Stimulated activated CD4-positive, alpha-beta T cell treated with anti-CD3 and anti-CD28 coated beads, Interleukin-4, amount 100 ng/mL, for 1 hour (primary cell): ENCODE measurements at regions not wholly inside any gene's neighbourhood (a gene's known extent, or its start where the extent isn't known, plus 50 kb on each side); places are given as distances from the start of the nearest gene placed in this dataset.
"Not testable (repeated sequence)": the region's sequence is repeated elsewhere in the genome, so short reads cannot be mapped to it uniquely, and the experiment has no call there.

Source experiments
- DNase-seq: peaks from one replicate; pipeline ENCODE4 v3.0.0-alpha.2; 2020

DNA sequence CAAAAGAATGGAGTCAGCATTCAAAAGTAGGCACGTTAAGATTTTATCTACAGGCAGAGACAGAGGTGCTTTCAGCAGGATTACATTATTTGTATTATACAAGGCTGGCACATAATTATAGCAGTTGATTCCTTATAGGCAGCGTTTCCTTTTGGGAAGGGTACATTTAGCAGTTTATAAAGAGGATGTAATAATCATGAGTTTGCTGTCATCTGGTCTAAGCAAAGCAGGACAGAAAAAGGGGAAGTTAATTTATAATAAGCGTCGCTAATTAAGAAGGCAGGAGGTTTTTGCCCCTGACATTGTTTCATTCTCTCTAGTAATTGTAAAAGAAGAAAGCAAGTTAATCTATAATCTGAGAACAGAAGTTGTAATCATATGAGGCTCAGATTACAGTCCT is 259.9 kb upstream of the MDGA2 start:
- DNase-seq: no peak

DNA sequence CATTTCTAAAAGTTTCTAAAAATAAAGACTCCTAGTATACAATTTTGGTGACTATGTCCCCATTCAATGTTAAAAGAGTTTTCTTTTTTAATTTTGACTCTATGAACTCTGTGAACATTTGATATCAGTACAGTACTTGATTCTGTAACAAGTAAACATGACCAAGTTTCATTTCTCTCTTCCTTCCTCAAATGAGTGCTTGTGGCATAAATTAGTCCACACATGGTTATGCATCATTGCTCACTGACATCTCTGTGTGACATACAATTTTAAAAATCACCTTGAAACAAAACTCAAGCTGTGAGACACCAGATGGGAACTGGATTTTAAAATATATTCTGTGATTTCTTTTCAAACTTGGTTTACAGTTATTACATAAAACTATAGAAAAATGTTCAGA is 253.9 kb upstream of the MDGA2 start:
- DNase-seq: no peak

DNA sequence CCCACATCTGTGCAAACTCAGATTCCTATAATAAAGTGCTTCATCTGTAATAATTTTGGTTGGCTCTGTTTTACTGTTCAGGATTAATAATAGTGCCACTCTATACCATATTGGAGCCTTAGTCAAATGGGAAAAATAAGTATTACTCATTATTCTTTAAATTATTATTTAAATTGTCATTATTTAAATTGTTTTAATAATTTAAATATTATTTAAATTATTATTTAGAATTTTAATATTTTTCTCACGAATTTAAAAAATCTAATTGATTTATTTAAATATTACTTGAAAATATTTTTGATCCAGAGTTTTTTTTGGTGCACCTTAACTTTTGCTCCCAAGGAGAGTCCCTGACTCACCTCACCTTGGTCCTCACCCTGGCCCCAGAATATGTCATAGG is 245.7 kb upstream of the MDGA2 start:
- DNase-seq: no peak

DNA sequence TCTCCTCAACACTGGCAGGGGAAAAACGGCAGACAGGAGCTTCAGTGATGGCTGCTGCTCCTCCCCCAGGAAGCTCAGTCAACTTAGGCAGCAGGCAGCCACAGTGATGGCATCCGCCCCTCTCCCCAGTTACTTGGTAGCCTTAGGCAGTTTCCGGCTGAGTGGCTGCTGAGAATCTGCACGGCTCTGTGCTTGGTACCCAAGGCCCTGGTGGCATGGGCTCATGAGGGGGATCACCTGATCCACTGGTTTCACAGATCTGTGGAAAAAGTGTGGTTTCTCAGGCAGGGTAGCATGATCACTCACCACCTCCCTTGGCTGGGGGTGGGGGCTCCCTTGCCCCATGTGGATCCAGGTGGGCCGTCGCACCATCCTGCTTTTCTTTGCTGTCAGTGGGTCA is 244.6 kb upstream of the MDGA2 start:
- DNase-seq: no peak

DNA sequence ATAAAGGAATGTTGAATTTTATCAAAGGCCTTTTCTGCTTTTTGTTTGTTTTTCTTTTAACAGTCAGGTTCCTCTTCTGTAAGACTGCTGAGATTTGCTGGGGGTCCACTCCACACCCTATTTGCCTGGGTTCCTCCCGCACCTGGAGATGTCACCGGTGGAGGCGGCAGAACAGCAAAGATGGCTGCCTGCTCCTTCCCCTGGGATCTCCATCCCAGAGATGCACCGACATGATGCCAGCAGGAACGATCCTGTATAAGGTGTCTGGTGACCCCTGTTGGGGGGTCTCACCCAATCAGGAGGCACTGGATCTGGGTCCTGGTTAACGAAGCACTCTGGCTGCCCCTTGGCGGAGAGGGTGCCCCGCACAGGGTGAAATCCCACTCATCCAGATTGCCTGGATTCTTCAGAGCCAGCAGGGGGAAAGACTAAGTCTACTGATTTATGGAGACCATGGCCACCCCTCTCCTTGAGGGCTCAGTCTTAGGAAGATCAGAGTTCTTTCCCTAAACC is 244.0 kb upstream of the MDGA2 start:
- no peak for DNase-seq

DNA sequence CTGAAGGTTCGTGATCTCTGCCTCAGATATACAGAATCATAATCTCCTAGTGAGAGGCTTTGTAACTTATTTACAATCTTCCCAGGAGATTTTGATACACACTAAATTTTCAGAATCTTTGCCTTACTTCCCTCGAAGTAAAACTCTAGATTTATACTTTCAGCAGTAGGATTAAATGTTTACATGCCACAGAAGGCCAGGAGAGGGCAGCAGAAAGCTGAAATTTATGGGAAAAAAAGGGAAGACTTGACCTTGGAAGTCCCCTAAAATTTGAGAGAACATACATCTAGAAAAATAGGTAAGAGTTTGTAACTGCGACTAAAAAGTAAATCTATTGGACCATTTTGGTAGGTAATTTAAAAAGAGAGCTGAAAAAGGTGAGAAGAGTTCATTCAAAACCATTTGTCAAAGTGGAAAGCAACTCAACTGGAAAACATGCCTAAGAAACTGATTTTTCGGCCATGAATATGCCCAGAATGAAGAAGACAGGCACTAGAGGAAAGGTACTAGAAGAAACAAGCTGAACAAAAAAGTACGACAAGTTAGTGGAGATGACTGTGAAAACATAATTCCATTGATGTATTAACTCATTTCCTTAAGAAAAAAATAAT is 242.0 kb upstream of the MDGA2 start:
- no peak for DNase-seq

DNA sequence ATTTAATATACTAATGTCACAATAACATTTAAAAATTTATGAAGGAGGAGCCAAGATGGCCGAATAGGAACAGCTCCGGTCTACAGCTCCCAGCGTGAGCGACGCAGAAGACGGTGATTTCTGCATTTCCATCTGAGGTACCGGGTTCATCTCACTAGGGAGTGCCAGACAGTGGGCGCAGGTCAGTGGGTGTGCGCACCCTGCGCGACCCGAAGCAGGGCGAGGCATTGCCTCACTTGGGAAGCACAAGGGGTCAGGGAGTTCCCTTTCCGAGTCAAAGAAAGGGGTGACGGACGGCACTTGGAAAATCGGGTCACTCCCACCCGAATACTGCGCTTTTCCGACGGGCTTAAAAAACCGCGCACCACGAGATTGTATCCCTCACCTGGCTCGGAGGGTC is 225.7 kb upstream of the MDGA2 start:
- DNase-seq: not testable (repeated sequence)

DNA sequence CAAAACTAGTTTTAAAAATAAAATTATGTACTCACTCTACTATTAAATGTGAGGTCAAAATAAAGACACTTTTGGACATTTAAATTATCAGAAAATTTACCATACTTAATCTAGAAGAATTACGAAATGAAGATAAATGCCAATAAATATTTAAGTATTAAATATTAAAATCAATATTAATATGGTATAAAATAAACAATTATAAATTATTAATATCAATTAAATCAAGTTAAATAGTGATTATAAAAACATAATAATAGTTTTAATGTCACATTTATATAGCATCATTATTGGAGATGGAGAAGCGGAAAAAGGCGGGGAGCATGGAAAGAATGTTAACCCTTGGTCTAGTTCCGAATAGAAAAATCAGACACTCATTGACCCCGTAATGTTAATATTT is 224.3 kb upstream of the MDGA2 start:
- DNase-seq: no peak

DNA sequence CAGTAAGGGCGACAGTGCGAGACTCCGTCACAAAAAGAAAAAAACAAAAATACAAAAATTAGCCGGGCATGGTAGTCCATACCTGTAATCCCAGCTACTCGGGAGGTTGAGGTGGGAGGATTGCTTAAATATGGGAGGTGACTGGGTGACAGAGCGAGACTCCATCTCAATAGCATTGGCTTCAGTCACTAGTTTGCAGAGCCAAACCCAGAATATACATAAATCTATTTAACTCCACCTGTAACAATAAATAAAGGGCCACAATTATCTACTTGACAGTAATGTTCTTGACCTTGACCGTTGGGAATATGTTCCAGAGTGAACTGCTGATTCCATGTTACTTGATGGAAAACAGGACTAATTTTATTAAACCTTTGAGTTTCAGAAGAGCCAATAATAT is 198.9 kb upstream of the MDGA2 start:
- no peak for DNase-seq

DNA sequence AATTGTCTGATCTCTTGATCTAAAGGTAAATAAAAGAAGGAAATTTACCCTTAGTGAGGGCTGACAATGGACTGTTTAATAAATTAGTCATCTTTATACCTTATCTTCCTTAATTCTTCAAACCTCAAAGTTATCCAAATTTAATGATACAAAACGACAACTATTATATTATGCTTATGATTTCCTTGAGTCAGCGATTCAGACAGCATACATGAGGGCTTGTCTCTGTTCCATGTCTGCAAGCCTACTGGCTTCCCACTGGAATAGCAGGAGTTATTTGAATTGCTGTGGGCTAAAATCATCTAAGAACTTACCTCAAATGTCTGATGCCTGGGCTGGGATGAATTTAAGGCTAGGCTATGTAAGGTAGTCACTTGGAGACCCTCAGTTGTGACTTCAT is 197.2 kb upstream of the MDGA2 start:
- DNase-seq: no peak

DNA sequence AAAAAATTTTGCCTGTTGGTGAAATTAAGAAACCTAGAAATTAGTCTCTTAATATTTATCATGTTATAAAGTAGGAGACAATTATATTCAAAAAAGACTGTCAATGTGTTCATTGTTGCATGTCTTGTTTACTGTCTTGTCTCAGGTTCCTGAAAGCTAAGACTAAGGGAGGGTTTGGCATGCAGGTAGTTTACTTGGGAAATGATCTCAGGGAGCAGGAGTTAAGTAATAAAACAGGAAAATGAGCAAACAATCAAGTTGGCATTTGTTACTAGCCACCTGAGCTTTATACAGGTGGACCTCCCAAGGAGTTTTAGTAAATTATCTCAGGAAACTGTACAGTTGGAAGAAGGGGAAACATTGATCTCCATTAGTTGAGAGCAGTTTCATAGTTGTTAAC is 188.0 kb upstream of the MDGA2 start:
- no peak for DNase-seq

DNA sequence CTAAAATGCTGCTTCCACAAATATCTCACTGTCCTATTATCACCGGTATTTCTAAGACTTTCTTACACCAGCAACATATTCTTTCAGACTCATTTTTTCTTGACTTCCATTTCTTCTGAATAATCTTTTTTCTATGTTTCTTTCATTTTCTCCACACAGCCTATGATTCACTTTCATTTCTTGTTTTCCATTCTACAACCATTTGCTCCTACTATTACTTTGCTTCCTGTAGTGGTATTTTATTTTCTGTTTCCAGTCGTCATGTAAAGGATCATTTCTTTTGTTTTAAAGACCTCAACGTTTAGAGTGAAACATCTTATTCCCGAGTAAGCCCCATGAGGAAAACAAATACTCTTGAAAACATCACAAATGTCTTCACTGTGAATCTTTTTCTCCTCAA is 182.2 kb upstream of the MDGA2 start:
- DNase-seq: no peak

DNA sequence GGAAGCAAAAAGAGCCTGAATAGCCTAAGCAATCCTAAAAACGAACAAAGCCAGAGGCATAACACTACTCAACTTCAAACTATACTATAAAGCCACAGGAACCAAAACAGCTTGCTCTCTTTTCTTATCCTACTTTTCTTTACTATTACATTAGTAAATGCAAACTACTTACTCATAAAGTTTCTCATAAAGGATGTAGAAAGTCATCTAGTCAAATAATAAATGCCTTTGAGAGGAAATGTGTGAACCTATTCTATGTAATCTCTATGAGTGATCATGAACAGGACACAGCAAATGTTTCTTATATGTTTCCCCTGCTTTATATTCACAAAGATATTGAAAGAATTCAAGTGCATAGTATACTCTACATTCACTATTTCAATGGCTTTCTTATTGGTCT is 176.9 kb upstream of the MDGA2 start:
- DNase-seq: no peak

DNA sequence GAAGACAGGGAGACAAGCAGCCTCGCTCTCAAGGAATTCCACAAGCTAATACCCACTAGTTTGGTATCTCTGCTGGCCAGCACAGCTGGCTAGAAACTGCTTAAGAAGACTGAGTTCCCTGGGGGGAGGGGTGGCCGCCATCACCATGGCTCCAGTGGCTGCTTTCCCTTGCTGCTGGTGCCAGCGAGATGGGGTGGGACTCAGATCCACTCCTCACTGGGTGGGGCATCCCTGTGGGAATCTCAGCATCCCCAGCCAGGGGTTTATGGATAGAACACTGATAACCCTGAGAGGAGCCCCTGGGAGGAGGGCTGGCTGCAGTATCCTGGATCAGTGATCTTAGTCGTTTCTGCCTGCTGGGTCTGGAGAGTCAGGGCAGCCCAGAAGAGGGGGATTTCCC is 170.6 kb upstream of the MDGA2 start:
- DNase-seq: no peak

DNA sequence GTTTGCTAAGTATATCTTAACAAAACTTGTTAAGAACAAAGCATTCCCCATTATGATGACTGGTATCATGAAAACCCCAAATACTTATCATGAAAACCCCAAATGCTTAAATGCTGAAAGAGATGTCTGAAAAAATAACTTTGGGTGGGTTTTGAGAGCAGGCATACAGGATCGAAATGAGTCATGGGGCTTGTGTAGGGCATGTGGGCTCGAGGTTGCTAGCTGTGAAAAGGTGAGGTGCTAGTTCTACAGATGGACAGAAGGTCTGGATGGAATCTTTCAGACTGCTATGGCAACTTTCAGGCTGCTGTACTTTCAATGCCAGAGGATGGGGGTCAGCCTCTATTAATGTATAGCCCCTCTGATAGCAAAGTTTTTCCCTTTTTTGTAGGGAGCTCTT is 167.8 kb upstream of the MDGA2 start:
- no peak for DNase-seq

DNA sequence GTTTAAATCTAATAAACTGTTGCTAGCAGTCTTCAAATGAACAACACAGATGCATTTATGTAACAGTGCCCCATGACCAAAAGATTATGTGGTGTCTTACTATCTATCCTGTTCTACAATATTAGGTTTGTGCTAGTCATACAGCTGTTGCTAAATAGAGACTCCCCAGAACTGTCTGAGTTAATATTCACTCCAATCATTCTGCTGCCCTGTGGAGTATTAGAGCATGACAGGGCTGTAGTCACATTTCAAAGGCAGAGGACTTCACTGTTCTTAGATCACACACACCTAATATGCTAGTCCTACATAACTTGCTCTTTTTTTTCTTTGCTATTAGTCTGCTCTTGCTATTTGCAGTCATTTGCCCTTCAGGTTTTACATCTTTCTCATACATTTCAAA is 157.6 kb upstream of the MDGA2 start:
- DNase-seq: no peak

DNA sequence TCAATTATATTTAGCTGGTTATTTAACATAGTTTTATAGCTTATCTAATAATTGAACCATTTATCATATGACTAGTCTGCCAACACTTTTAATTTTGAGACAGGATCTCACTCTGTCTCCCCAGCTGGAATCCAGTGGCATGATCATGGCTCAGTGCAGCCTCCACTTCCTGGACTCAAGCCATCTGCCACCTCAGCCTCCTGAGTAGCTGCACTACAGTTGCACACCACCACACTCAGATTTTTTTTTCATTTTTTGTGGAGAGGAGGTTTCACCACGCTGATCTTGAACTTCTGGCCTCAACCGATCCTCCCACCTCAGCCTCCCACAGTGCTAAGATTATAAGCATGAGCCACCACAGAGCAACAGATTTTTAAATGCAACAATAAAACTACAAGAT is 151.4 kb upstream of the MDGA2 start:
- no peak for DNase-seq

DNA sequence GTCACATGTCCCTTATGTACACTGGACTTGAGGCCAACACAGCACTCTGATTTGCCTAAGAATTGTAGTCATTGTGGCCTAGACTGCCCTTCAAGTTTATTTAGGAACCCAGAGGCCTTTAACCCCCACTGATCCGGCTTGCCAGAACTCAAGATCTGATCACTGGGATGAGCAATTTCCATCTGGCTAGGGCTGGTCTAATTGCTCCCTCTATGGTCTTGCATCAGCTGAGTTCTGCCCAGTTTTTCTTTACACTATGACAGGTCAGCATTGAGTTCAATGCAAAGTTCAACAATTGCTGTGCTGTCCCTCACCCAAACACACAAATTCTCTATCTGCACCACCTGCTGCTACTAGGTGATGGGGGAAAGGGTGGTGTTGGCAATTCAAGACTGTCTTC is 146.9 kb upstream of the MDGA2 start:
- DNase-seq: no peak

DNA sequence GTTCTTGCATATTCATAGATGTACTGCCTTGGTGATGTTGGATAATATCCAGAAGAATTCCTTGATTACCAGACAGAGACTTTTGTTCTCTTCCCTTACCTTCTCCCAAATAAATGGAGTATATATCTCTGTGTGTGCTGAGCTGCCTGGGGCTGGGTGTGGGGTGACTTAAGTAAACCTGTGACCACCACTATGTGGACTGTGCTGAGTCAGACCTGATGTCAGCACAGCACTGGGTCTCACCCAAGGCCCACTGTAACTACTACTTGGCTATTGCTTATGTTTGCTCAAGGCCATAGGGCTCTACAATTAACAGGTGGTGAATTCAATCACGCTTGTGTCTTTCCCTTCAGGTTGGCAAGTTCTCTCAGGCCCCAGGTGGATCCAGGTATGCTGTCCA is 145.7 kb upstream of the MDGA2 start:
- DNase-seq: no peak

DNA sequence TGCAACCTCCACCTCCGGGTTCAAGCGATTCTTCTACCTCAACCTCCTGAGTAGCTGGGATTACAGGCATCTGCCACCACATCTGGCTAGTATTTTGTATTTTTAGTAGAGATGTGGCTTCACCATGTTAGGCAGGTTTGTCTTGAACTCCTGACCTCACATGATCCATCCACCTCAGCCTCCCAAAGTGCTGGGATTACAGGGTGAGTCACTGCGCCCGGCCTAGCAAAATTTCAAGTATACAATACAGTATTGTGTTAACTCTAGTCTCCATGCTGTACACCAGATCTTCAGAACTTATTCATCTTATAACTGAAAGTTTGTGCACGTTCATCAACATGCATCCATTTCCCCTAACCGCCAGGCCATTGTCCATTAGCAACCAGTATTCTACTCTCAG is 115.1 kb upstream of the MDGA2 start:
- no peak for DNase-seq

DNA sequence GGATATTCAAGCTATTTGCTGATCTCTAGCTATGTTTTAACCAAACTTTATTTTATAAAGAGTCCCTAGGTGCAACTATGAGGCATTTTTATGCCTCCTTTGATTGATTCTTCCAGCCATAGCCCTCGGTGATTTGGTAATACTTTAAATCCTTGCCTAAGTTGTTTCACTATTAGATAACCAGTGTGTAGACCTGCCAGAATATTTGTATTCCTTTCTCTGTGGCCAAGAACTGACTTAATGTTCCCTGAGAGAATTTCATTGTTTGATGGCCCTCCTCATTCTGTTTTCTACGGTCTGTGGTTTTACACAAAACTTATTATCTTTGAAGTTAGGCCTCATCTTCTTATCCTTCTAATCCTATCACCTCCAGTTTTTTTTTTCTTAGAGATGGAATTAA is 109.7 kb upstream of the MDGA2 start:
- DNase-seq: no peak

DNA sequence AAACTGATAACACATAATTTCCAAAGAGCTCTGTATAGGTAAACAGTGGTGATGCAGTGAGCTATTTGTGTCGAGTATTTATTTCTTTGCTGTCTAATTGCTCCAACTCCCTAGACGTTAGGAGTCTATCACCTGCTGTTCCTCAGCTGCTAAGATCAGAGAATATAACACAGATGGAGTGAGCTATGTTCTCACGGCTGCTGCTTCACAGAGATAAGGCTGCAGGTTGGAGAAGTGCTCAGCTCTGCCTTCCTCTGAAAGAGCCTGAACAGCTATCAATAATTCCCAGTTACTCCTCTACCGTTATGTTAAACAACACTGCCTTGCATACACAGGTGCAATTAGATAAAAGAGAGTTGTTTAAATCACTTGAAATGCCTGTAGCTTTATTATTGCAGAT is 103.2 kb upstream of the MDGA2 start:
- no peak for DNase-seq

DNA sequence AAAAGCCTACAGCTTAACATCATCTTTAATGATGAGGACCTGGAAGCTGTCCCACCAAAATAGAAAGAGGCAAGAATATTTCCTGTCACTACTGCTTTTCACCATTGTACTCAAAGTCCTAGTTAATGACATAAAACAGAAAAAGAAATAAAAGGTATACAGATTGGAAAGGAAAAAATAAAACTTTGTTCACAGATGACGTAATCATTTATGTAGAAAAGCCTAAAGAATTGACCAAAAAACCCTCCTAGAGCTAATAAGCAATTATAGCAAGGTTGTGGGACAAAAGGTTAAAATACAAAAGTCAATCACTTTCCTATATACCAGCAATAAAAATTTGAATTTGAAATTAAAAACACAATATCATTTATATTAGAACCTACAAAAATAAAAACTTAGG is 97.2 kb upstream of the MDGA2 start:
- no peak for DNase-seq

DNA sequence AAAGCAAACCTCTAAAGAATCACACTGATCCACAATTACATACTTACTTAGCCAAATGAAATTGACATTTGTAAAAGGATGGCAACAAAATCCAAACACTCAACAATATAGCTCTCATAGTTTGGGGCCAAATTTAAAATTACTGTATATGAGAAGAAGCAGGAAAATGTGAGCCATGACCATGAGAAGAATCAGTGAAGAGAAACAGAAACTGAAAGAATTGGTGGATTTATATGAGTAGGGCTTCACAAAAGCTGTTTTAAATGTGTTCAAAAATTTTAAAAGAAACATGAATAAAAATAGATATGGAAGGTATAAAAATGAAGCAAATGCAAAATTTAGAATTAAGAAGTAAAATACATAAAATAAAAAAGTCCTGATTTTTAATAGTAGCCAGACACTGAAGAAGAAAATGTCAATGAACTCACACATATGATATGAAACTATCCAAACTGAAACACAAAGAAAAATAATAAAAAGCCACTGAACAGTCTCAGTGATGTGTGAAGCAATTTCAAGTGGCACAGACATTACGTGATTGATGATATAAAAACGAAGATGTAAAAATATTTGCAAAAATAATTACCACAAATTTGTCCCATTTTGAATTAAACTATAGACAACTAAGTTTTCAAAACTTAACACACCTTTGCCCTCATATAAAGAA is 87.9 kb upstream of the MDGA2 start:
- no peak for DNase-seq

DNA sequence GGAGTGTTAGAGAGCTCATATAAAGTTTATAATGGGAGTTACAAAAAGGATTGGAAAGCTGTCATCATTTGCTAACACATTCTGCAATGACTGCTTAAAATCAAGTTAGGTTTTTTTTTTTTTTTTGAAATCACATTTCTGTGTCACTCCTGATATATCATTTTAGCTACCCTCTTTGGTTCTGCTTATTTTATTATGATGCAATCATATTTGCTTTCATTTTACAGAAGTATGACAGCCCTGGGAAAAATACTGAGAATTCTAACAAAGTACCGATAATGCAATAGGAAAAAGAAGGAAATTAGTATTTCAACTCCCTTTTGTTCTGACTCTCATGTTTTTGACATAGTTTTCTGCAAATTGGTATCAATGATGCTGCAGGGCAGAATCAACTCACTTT is 71.6 kb upstream of the MDGA2 start:
- DNase-seq: no peak
